Vagina (tissue), 2 donors: ENCODE measurements at regions not wholly inside any gene's neighbourhood (a gene's known extent, or its start where the extent isn't known, plus 50 kb on each side); places are given as distances from the start of the nearest gene placed in this dataset.

ENCODE experiments used
- CTCF ChIP-seq, 3 experiments: fragments of 450-650 bp in 2 of 3; fragments of 200-600 bp in 1 of 3; sonication (generic) in 1 of 3; IDR thresholded peaks; one replicate each; pipeline ENCODE4 v1.5.1; 2017 to 2019; ENCODE audit warnings: antibody characterized with exemption in 3 of 3, mild to moderate bottlenecking in 2 of 3, moderate library complexity in 2 of 3
- POLR2A ChIP-seq, 2 donors: fragments of 450-650 bp; IDR thresholded peaks; one replicate each; pipeline ENCODE4 v1.6.1; 2017; ENCODE audit warnings: antibody characterized with exemption in 2 of 2, mild to moderate bottlenecking in 2 of 2, moderate library complexity in 2 of 2
- POLR2AphosphoS5 ChIP-seq, 2 donors: sonication (generic); formaldehyde crosslinking; IDR thresholded peaks; one replicate each; pipeline ENCODE4 v1.9.0; 2017; ENCODE audit warnings: antibody characterized with exemption in 2 of 2, mild to moderate bottlenecking in 2 of 2, low read depth in 1 of 2; ENCODE audit not compliant: insufficient read depth in 1 of 2

DNA sequence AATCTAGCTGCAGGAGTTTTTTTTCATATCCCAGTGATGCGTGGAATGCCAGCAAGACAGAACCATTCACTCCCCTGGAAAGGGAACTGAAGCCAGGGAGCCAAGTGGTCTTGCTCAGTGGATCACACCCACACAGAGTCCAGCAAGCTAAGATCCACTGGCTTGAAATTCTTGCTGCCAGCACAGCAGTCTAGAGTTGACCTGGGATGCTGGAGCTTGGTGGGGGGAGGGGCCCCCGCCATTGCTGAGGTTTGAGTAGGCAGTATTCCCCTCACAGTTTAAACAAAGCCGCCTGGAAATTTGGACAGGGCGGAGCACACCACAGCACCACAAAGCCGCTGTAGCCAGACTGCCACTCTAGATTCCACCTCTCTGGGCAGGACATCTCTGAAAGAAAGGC lies 86.9 kb upstream of the STXBP6 start:
- TF ChIP-seq POLR2A (IDR thresholded peaks at IDR 0.05), result no peak
- TF ChIP-seq POLR2AphosphoS5 (IDR thresholded peaks at IDR 0.05; ENCODE audit: insufficient read depth in 1 of 2, low read depth in 1 of 2), result no peak
- no peak for TF ChIP-seq CTCF (IDR thresholded peaks at IDR 0.05)
